ENCODE measurements at regions not wholly inside any gene's neighbourhood (a gene's known extent, or its start where the extent isn't known, plus 50 kb on each side); places are given as distances from the start of the nearest gene placed in this dataset.

GRCh38 chr10:131440405-131441360 lies 129.2 kb upstream of the TCERG1L start:
- no peaks in the 10 kb centered on the region for H3K9me3 ChIP-seq
- H3K4me1 ChIP-seq: no peaks in the 10 kb centered on the region
- ChIA-PET CTCF (interaction anchor here (0.8 to 1.1 kb wide), 2 partner anchors 10 to 13 kb away, joined by 3 read pairs; no protein-coding TSS in a partner anchor), POLR2A (no interaction called here)
- H3K4me3 ChIP-seq: no peak overlapping the region
- H3K4me2 ChIP-seq: no peak overlapping the region
- DNase-seq (ENCODE audit: low read depth in 1 of 2, low spot score in 1 of 2) (no peak), FAIRE-seq (no peak), ATAC-seq (no peak)
- H3K27ac ChIP-seq: no peak overlapping the region
- TF ChIP-seq REST (IDR thresholded peaks at IDR 0.05): no peak
- no peak for TF ChIP-seq ZFP36 (IDR thresholded peaks at IDR 0.05; ENCODE audit: borderline replicate concordance, partially characterized antibody)
- no peak for TF ChIP-seq FOSL2 (IDR thresholded peaks at IDR 0.05)
- no peak for TF ChIP-seq FOSL2 (CRISPR knock-in tag; IDR thresholded peaks at IDR 0.05)
- no peak for TF ChIP-seq EP300 (IDR thresholded peaks at IDR 0.05)
- TF ChIP-seq ESRRA (IDR thresholded peaks at IDR 0.05; ENCODE audit: borderline replicate concordance, low read length): no peak
- TF ChIP-seq ZSCAN20 (CRISPR knock-in tag; IDR thresholded peaks at IDR 0.05): no peak
- no peak for TF ChIP-seq FOXS1 (CRISPR knock-in tag; IDR thresholded peaks at IDR 0.05)
- no peak for TF ChIP-seq POLR2AphosphoS2 (conservative IDR thresholded peaks at IDR 0.05; ENCODE audit: low read length)
- WGBS (ENCODE audit: missing lambda C conversion rate): 40% methylated on average over 22 of the region's 33 CpGs

GRCh38 chr10:131442271-131442670 lies 130.8 kb upstream of the TCERG1L start:
- Histone ChIP-seq H3K4me3 (no peak overlapping the region), H3K4me1 (no peaks in the 10 kb centered on the region), H3K4me2 (no peak overlapping the region), H3K9me3 (no peaks in the 10 kb centered on the region), H3K27ac (no peak overlapping the region)
- POLR2A ChIA-PET: no interaction called here
- CTCF ChIA-PET: no interaction called here
- 42% methylated on average over 8 of the region's 8 CpGs for WGBS (ENCODE audit: missing lambda C conversion rate)
- TF ChIP-seq POLR2A (IDR thresholded peaks at IDR 0.05; ENCODE audit: low read length) (no peak), HES2 (IDR thresholded peaks at IDR 0.05) (no peak), SMC3 (IDR thresholded peaks at IDR 0.05) (no peak), RCOR1 (IDR thresholded peaks at IDR 0.05; ENCODE audit: low read depth, low read length) (no peak), FOXS1 (CRISPR knock-in tag; IDR thresholded peaks at IDR 0.05) (no peak), RAD21 (conservative IDR thresholded peaks at IDR 0.05 in 1 of 2, IDR thresholded peaks at IDR 0.05 in 1 of 2) (no peak), KDM5A (IDR thresholded peaks at IDR 0.05) (no peak), ATOH8 (CRISPR knock-in tag; IDR thresholded peaks at IDR 0.05; ENCODE audit: low read depth) (no peak), ELK1 (IDR thresholded peaks at IDR 0.05; ENCODE audit: low read depth, low read length) (no peak), ZSCAN20 (CRISPR knock-in tag; IDR thresholded peaks at IDR 0.05) (no peak), ESRRA (IDR thresholded peaks at IDR 0.05; ENCODE audit: borderline replicate concordance, low read length) (no peak), HDAC2 (IDR thresholded peaks at IDR 0.05) (no peak), CEBPB (IDR thresholded peaks at IDR 0.05) (no peak)
- FAIRE-seq: no peak
- DNase-seq (ENCODE audit: low read depth in 1 of 2, low spot score in 1 of 2): no peak
- ATAC-seq: no peak; a peak in 1 of 6 replicates
